Naive thymus-derived CD4-positive, alpha-beta T cell (primary cell): ENCODE measurements at regions not wholly inside any gene's neighbourhood (a gene's known extent, or its start where the extent isn't known, plus 50 kb on each side); places are given as distances from the start of the nearest gene placed in this dataset.

Experiments used
- ATAC-seq: fragments of 150-1000 bp; cut with Tn5 transposase; 2 replicates; pipeline ENCODE4 v1.10.0; 2021; ENCODE audit warnings: mild to moderate bottlenecking, moderate library complexity
- CTCF ChIA-PET: fragments of 350-600 bp; sonication (Branson Sonifier 250); formaldehyde crosslinking; loops from one replicate; lab custom pipeline; 2021; ENCODE audit warnings: antibody characterized with exemption; lab: Charles Lee
- POLR2A ChIA-PET: fragments of 350-600 bp; sonication (Branson Sonifier 250); formaldehyde crosslinking; loops from one replicate; lab custom pipeline; 2021; ENCODE audit warnings: antibody characterized with exemption, inconsistent platforms; lab: Charles Lee
- DNase-seq, 9 donors: peaks; one replicate each; pipeline versions ENCODE4 v3.0.0 to v3.0.0-alpha.2; 2020 to 2022; ENCODE audit warnings: mixed read lengths in 1 of 9
- H3K27ac ChIP-seq: one replicate; pipeline ENCODE4 v1.7.0; 2013; ENCODE audit warnings: mild to moderate bottlenecking, low read depth, low read length, moderate library complexity
- H3K27me3 ChIP-seq, 2 donors: one replicate each; pipeline ENCODE4 v1.7.0; 2013; ENCODE audit warnings: low read length in 2 of 2, mild to moderate bottlenecking in 2 of 2, moderate library complexity in 2 of 2; ENCODE audit not compliant: control insufficient read depth in 2 of 2, insufficient read depth in 2 of 2
- H3K36me3 ChIP-seq, 3 experiments: 1 replicate in 2 of 3; 2 replicates in 1 of 3; pipeline ENCODE4 v1.7.0; 2013; ENCODE audit warnings: low read length in 3 of 3, mild to moderate bottlenecking in 3 of 3, moderate library complexity in 1 of 3; ENCODE audit not compliant: insufficient read depth in 3 of 3, control insufficient read depth in 2 of 3
- H3K4me1 ChIP-seq, 2 donors: one replicate each; pipeline ENCODE4 v1.7.0; 2013; ENCODE audit warnings: low read length in 2 of 2, mild to moderate bottlenecking in 2 of 2, moderate library complexity in 1 of 2; ENCODE audit not compliant: control insufficient read depth in 2 of 2, insufficient read depth in 2 of 2
- H3K4me3 ChIP-seq: 2 replicates; pipeline ENCODE4 v1.7.0; 2013; ENCODE audit warnings: mild to moderate bottlenecking, low read length
- H3K9me3 ChIP-seq, 3 experiments: 1 replicate in 2 of 3; 2 replicates in 1 of 3; pipeline ENCODE4 v1.7.0; 2013; ENCODE audit warnings: low read length in 3 of 3; ENCODE audit not compliant: control insufficient read depth in 2 of 3
- H3K27ac Mint-ChIP-seq, 9 donors: one replicate each; pipeline ENCODE4 v1.8.0; 2020 to 2022; ENCODE audit warnings: mixed read lengths in 9 of 9, mild to moderate bottlenecking in 8 of 9, moderate library complexity in 5 of 9, inconsistent platforms in 2 of 9
- H3K27me3 Mint-ChIP-seq, 5 donors: one replicate each; pipeline ENCODE4 v1.8.0; 2021 to 2022; ENCODE audit warnings: mixed read lengths in 5 of 5, mild to moderate bottlenecking in 1 of 5
- H3K36me3 Mint-ChIP-seq, 5 donors: one replicate each; pipeline ENCODE4 v1.8.0; 2020 to 2022; ENCODE audit warnings: mixed read lengths in 5 of 5, mild to moderate bottlenecking in 3 of 5, inconsistent platforms in 1 of 5
- H3K4me1 Mint-ChIP-seq, 7 donors: one replicate each; pipeline ENCODE4 v1.8.0; 2020 to 2022; ENCODE audit warnings: mixed read lengths in 7 of 7, mild to moderate bottlenecking in 3 of 7, inconsistent platforms in 1 of 7
- H3K4me3 Mint-ChIP-seq, 10 donors: one replicate each; pipeline ENCODE4 v1.8.0; 2020 to 2022; ENCODE audit warnings: mild to moderate bottlenecking in 10 of 10, mixed read lengths in 10 of 10, moderate library complexity in 6 of 10, inconsistent platforms in 2 of 10
- H3K9me3 Mint-ChIP-seq, 11 donors: one replicate each; pipeline ENCODE4 v1.8.0; 2020 to 2022; ENCODE audit warnings: mixed read lengths in 11 of 11, mild to moderate bottlenecking in 4 of 11, inconsistent platforms in 1 of 11, moderate library complexity in 1 of 11
- intact Hi-C, 2 donors: fragments of 100-400 bp; cut with micrococcal nuclease; formaldehyde crosslinking; loops; one replicate each; pipeline ENCODE4 v1.15.1; 2023

- Mint-ChIP-seq H3K36me3 (peaks cover 0 to 4% (median 0%) of the 10 kb centered on the region in 5 donors), H3K4me1 (peaks cover 0 to 4% (median 0%) of the 10 kb centered on the region in 7 donors), H3K9me3 (peaks cover 0 to 2% (median 0%) of the 10 kb centered on the region in 11 donors), H3K4me3 (no peak overlapping the region), H3K27me3 (peaks cover 0 to 22% (median 0%) of the 10 kb centered on the region in 5 donors), H3K27ac (no peak overlapping the region)
- H3K4me1 ChIP-seq = no peaks in the 10 kb centered on the region
- ChIA-PET CTCF (no interaction called here), POLR2A (interaction anchor here (0.6 kb wide), 1 partner anchor 131 kb away, joined by 3 read pairs; no protein-coding TSS in a partner anchor)
- no peak overlapping the region for H3K4me3 ChIP-seq
- no peak for DNase-seq
- H3K36me3 ChIP-seq = no peaks in the 10 kb centered on the region
- no peak for ATAC-seq
- H3K9me3 ChIP-seq = no peaks in the 10 kb centered on the region
- intact Hi-C loops = no loop called here
- no peaks in the 10 kb centered on the region for H3K27me3 ChIP-seq
- no peak overlapping the region for H3K27ac ChIP-seq
Measured at GRCh38 chr17:36714789-36715188, 113.4 kb downstream of the MRM1 start.

GRCh38 chr17:36715951-36716350 is 114.6 kb downstream of the MRM1 start:
- POLR2A ChIA-PET = no interaction called here
- DNase-seq (no peak), ATAC-seq (no peak)
- Mint-ChIP-seq H3K9me3 (peaks cover 0 to 2% (median 0%) of the 10 kb centered on the region in 11 donors), H3K36me3 (peaks cover 0 to 4% (median 0%) of the 10 kb centered on the region in 5 donors), H3K27ac (no peak overlapping the region), H3K4me1 (peaks cover 0 to 4% (median 3%) of the 10 kb centered on the region in 7 donors), H3K4me3 (no peak overlapping the region), H3K27me3 (peaks cover 0 to 22% (median 0%) of the 10 kb centered on the region in 5 donors)
- Histone ChIP-seq H3K9me3 (no peaks in the 10 kb centered on the region), H3K36me3 (no peaks in the 10 kb centered on the region), H3K27ac (no peak overlapping the region), H3K27me3 (no peaks in the 10 kb centered on the region), H3K4me1 (peaks cover 0 to 1% of the 10 kb centered on the region in 2 donors), H3K4me3 (no peak overlapping the region)
- intact Hi-C loops = no loop called here
- CTCF ChIA-PET = no interaction called here

- ChIA-PET CTCF (no interaction called here), POLR2A (no interaction called here)
- ATAC-seq = no peak
- Mint-ChIP-seq H3K4me3 (no peak overlapping the region), H3K9me3 (peaks cover 0 to 2% (median 0%) of the 10 kb centered on the region in 11 donors), H3K4me1 (peaks cover 9 to 15% (median 12%) of the 10 kb centered on the region in 7 donors), H3K27me3 (peaks cover 0 to 17% (median 0%) of the 10 kb centered on the region in 5 donors), H3K27ac (no peak overlapping the region), H3K36me3 (peaks cover 0 to 4% (median 0%) of the 10 kb centered on the region in 5 donors)
- Histone ChIP-seq H3K4me3 (no peak overlapping the region), H3K27ac (no peak overlapping the region), H3K9me3 (no peaks in the 10 kb centered on the region), H3K4me1 (peaks cover 9 to 12% of the 10 kb centered on the region in 2 donors), H3K27me3 (no peaks in the 10 kb centered on the region), H3K36me3 (no peaks in the 10 kb centered on the region)
- DNase-seq = no peak
- intact Hi-C loops = no loop called here
Measured at GRCh38 chr17:36717088-36717487, 115.7 kb downstream of the MRM1 start.

- intact Hi-C loops = loop anchor here in 1 of 2 donors (5.0 kb wide), 3 partner anchors 188 to 767 kb away; partner anchors contain the start of genes AATF, DUSP14, MYO19 and PIGW
- CTCF ChIA-PET = interaction anchor here (1.4 kb wide), 1 partner anchor 9 kb away, joined by 3 read pairs; no protein-coding TSS in a partner anchor
- H3K4me1 Mint-ChIP-seq = peaks cover 19 to 42% (median 37%) of the 10 kb centered on the region in 7 donors
- peak overlapping the region in 3 of 9 donors; percentile 85 to 99 (median 90) for H3K27ac Mint-ChIP-seq
- H3K9me3 ChIP-seq = no peaks in the 10 kb centered on the region
- no peak overlapping the region for H3K4me3 Mint-ChIP-seq
- POLR2A ChIA-PET = interaction anchor here (1.0 to 1.7 kb wide), 3 partner anchors 117 to 228 kb away, joined by 3 to 5 read pairs (median 4); no protein-coding TSS in a partner anchor
- peaks cover 0 to 2% (median 0%) of the 10 kb centered on the region in 11 donors for H3K9me3 Mint-ChIP-seq
- no peaks in the 10 kb centered on the region for H3K36me3 ChIP-seq
- H3K27ac ChIP-seq = no peak overlapping the region
- DNase-seq = no peak
- H3K4me3 ChIP-seq = no peak overlapping the region
- H3K27me3 ChIP-seq = no peaks in the 10 kb centered on the region
- H3K4me1 ChIP-seq = peaks cover 21 to 34% of the 10 kb centered on the region in 2 donors
- H3K36me3 Mint-ChIP-seq = peaks cover 0 to 4% (median 4%) of the 10 kb centered on the region in 5 donors
- no peak for ATAC-seq
- no peaks in the 10 kb centered on the region for H3K27me3 Mint-ChIP-seq
Measured at GRCh38 chr17:36720131-36720530, 118.7 kb downstream of the MRM1 start.

GRCh38 chr17:36721560-36722120 is 120.3 kb downstream of the MRM1 start:
- ATAC-seq = peak; percentile 30
- H3K36me3 Mint-ChIP-seq = peaks cover 0 to 6% (median 4%) of the 10 kb centered on the region in 5 donors
- H3K27ac Mint-ChIP-seq = peak overlapping the region; percentile 90 to 99 (median 98)
- H3K4me1 Mint-ChIP-seq = peaks cover 26 to 57% (median 52%) of the 10 kb centered on the region in 7 donors
- no peaks in the 10 kb centered on the region for H3K27me3 ChIP-seq
- CTCF ChIA-PET = no interaction called here
- H3K4me3 Mint-ChIP-seq = peak overlapping the region; percentile 67 to 90 (median 84)
- intact Hi-C loops = loop anchor here (1.0 to 5.0 kb wide), 9 partner anchors 15 to 766 kb away; partner anchors contain the start of genes AATF (in 2 of the 2), DUSP14 (in 1 of the 2), GGNBP2 (in 1 of the 2) and MYO19 (in 1 of the 2)
- no peaks in the 10 kb centered on the region for H3K36me3 ChIP-seq
- peaks cover 0 to 3% (median 0%) of the 10 kb centered on the region in 11 donors for H3K9me3 Mint-ChIP-seq
- no peaks in the 10 kb centered on the region for H3K9me3 ChIP-seq
- H3K27ac ChIP-seq = peak overlapping the region; percentile 80
- POLR2A ChIA-PET = interaction anchor here (0.5 to 2.5 kb wide), 5 partner anchors 9 to 1773 kb away, joined by 3 to 10 read pairs (median 5); partner anchors contain the start of gene MRM1
- H3K4me1 ChIP-seq = peaks cover 21 to 43% of the 10 kb centered on the region in 2 donors
- H3K27me3 Mint-ChIP-seq = no peaks in the 10 kb centered on the region
- H3K4me3 ChIP-seq = peak overlapping the region; percentile 72
- peak in 2 of 9 donors; percentile 24 to 46 for DNase-seq

DNA sequence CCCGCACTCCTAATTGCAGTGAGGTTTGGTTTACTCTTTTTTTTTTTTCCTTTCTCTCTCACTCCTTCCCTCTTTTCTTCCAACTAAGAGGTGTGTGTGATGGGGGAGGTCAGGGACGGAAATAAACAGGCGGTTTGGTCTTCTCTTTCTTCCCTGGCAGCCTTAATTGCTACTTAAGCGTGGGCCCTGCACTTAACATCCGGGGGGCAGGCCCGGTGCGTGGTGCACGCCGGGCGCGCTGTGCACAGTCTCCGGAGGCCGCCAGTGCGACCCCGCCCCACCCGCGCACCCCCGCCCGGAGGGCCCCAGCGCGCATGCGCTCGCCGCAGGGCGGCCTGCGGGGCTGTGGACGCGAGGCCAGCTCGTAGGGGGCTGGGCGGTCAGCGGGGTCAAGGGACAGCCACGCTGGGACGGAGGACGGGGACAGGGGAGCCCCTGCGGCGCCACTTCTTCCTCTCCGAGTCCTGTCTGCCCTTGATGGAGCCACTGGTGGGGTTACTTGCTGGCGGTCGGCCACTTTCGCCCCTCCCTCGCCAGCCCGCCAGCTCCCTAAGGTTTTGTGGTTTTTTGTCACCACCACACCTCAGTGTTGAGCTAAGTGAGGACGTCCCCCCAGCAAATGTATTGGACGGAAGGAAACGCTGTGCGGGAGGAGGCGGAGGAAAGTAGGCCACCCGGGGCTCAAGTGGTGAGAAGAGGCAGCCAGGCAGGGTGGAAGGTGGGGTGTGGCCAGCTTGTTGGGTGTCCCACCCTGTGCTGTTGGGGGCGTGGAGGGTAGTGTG is 120.9 kb downstream of the MRM1 start:
- H3K4me3 ChIP-seq = peak overlapping the region; percentile 72
- Mint-ChIP-seq H3K4me3 (peak overlapping the region; percentile 67 to 90 (median 86)), H3K4me1 (peaks cover 32 to 64% (median 58%) of the 10 kb centered on the region in 7 donors), H3K27me3 (no peaks in the 10 kb centered on the region), H3K27ac (peak overlapping the region; percentile 90 to 99 (median 98)), H3K36me3 (peaks cover 0 to 10% (median 4%) of the 10 kb centered on the region in 5 donors), H3K9me3 (peaks cover 0 to 4% (median 0%) of the 10 kb centered on the region in 11 donors)
- DNase-seq = peak; percentile 68 to 91 (median 84)
- no peaks in the 10 kb centered on the region for H3K27me3 ChIP-seq
- CTCF ChIA-PET = interaction anchor here (0.8 to 1.2 kb wide), 2 partner anchors 41 to 325 kb away, joined by 3 to 7 read pairs; no protein-coding TSS in a partner anchor
- H3K27ac ChIP-seq = peak overlapping the region; percentile 80
- H3K36me3 ChIP-seq = no peaks in the 10 kb centered on the region
- ATAC-seq = peak; percentile 97
- POLR2A ChIA-PET = interaction anchor here (0.8 to 2.5 kb wide), 9 partner anchors 10 to 230 kb away, joined by 3 to 10 read pairs (median 4); partner anchors contain the start of gene MRM1
- intact Hi-C loops = loop anchor here (1.0 to 5.0 kb wide), 9 partner anchors 16 to 765 kb away; partner anchors contain the start of genes AATF (in 2 of the 2), DUSP14 (in 1 of the 2), GGNBP2 (in 1 of the 2) and MYO19 (in 1 of the 2)
- peaks cover 21 to 49% of the 10 kb centered on the region in 2 donors for H3K4me1 ChIP-seq
- no peaks in the 10 kb centered on the region for H3K9me3 ChIP-seq
